ENCODE measurements at regions not wholly inside any gene's neighbourhood (a gene's known extent, or its start where the extent isn't known, plus 50 kb on each side); places are given as distances from the start of the nearest gene placed in this dataset.

DNA sequence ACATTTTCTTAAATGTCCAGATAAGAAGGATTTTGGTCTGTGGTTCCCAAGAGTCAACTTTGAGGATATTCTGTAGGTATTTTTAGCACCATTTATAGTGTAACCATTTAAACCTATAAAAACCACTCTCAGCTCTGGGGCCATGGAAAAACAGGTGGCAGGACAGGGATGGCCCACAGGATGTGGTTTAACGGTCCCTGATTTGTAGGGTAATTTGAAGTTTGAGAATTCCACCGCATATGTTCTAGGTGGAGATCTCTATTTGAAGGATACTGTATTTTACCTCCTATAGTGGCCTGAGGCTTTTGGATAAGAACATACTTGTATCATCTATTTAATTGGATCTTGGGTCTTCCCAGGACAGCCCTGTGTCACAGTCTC is 62.4 kb upstream of the IGLL5 start:
- no peak for DNase-seq

DNA sequence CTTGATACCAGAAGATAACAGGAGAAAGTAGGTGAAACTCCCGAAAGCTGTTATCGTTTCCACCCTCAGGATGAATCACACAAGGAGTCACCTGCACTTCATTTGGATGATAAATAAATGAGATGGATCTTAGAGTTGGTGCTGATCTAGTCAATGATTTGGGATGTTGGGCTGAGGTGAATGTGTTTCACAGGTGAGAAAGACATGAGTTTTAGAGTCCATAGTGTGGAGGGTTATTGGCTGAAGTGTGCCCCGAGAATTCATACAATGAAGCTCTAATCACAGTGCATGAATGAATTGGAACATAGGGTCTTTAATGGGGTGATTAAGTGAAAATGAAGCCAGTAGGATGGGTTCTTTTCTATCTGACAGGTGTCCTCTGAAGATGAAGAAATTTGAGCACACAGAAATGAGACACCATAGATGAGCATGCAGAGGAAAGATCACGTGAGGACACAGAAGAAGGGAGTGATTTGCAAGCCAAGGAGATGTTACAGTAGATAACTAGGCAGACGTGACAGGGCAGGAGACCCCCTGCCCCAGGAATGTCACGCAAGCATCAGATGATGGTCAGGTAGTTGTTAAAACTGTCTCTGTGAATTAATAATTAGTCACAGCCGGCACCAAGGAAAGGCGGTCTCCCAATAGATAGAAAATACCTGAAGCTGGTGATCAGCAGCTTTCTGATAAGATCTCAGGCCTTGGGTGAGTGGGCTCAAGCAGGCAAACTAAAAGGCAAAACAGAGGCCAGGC is 60.3 kb upstream of the IGLL5 start:
- no peak for DNase-seq

DNA sequence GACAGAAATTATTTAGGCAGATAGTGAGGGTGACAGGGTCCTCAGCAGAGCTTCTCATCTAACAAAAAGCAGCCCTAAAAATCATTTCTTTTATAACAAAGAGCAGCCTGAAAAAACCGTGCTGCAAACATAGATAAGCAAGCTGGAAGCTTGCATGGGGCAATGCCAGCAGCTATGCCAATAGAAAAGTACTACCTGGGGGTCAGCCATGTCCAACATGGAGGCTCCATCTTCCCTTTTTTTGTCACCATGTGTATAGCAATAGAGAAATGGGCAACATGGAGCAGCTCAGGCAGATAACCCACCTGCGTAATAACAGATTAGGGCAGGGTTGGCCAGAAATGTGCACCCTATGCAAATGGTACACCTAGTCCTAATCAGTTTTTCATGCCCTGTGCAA is 57.4 kb upstream of the IGLL5 start:
- no peak for DNase-seq

DNA sequence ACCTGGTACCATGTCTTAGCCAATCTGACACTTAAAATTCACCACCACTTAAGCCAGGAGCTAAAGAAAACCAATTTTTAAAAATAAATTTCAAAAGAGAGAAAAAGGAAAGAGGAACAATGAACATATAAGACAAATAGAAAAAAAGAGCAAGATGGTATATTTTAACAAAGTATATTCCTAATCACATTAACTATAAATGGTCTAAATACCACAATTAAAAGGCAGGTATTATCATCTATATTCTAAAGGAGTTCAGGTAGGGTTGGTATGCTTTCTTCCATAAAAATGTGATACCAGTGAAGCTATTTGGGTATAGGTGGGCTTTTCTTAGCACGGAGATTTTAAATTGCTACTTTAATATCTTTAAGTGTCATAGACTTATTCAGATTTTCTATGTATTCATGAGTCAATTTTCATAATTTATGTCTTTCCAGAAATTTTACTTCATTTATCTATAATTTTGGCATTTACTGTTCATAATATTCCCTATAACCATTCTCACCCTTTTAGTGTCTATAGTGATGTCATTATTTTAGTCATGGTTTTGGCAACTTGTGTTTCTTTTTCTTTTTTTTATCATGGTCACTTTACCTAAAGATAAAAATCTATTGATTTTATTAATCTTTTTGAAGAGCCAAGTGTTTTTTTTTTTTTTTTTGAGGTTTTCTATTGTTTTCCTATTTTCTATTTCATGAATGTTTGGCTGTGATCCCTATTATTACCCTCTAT is 56.5 kb upstream of the IGLL5 start:
- DNase-seq = no peak

DNA sequence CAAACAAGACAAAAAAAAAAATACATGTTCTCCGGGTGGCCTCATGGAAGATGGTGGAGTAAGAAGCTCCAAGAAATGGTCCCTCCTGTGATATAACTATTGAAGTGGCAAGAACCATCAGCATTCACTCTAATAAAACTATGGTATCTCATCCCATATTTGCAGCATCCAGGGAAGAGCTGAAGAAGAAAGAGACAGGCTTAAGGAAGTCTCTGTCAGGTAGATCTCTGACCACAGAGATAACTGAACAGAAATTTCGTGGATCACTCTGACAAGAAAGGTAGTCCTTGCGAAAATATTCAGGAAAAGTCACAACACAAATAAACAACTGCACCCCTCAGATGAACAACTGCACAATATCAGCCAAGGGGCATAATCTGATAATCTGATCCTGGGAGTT is 54.6 kb upstream of the IGLL5 start:
- DNase-seq = no peak

DNA sequence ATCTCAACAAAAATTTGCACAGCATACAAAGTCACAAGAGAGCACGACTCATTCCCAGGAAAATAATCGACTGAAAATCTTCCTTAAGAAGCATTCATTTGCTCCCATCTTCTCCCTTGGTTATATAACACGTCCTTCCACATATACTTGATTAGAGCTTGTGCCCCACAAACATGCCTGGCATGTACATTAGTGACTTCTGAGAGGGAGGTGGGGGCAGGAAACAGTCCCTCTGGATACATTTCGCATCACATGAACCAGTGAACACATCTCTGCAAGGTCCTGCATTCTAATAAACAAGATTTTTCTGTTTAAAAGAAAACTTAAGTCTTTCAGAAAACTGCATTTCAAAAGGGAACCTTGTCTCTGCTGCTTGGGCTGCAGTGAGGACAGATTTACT is 54.1 kb upstream of the IGLL5 start:
- no peak for DNase-seq

DNA sequence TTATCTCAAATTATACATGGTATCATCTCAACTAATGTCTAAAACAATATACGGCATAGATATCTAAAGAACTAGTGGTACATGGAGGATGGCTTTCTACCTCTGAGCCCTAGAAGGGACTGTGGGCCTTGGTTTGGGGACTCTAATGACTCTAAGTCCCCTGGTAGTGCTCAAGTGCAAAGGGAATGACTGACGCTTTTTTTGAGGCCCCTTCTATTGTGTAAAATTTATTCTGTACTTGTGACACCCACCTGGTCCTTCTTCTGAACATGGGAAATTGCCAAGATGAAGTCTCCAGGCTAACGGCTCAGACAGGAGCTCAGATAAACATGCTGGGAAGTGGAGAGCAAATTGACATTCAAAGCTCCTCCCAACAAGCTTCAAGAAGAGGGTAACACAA is 53.4 kb upstream of the IGLL5 start:
- no peak for DNase-seq

DNA sequence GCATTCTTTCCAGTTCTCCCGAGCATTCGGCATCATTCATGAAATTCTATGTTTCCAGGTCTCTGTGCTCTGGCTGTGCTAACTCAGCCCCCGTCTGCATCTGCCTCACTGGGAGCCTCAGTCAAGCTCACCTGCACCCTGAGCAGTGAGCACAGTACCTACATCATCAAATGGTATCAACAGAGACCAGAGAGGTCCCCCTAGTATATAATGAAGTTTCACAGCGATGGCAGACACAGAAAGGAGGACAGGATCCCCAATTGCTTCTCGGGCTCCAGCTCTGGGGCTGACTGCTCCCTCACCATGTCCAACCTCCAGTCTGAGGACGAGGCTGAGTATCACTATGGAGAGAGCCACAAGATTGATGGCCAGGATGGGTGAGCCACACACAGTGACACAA is 52.8 kb upstream of the IGLL5 start:
- DNase-seq = no peak

DNA sequence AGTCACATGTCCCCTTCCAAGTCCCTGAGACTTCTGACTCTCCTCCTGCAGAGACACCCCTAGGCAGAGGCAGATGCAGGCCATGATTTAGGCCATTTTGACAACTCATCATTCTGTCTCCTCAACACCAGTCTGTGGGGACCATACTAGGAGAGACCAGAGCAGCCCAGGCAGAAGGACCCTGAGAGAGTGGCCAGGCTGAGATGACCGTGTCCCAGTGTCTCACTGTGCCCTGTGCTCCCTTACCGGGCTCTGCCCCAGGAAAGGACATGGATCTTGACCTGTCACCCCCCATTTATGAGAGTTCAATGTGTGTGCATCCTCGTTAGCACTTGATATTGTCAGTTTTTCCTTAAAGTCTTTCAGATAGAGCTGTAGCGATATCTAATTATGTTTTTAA is 52.4 kb upstream of the IGLL5 start:
- DNase-seq = no peak

DNA sequence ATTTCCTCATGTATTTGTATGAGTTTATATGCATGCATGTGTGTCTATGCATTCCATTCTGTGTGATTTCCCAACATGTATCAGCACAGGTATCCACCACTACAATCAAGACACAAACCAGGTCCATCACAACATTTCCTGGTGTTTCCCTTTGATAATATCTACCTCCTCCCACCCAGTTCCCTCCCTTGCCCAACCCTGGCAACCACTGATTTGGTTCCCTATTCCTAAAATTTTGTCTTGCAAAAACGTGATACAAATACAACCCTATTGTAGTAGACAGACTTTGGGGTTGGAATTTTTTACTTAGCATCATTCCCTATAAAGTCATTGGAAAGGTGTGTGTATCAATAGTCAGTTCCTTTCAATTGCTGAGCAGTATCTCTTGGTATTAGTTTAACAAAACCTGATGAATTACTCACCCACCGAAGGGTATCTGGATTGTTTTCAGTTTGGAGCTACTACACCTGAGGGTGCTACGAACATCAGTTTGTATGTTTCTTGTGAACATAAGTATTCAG is 51.8 kb upstream of the IGLL5 start:
- DNase-seq = no peak

DNA sequence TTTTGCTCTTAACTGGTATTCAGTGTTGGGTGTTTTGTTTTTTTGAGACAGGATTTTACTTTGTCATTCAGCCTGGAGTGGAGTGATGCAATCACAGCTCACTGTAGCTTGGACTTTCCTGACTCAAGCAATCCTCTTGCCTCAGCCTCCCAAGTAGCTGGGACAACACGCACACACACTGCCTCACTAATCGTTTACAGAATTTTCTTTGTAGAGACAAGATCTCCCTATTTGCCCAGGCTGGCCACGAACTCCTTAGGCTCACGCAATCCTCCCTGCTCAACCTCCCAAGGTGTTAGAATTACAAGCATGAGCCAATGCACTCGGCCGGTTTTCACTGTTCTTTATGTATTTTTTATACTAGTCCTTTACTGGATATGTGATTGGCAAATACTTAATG is 51.0 kb upstream of the IGLL5 start:
- DNase-seq = no peak

All from NCI-H774 (cell line).